GM13977 (cell line): ENCODE measurements at regions not wholly inside any gene's neighbourhood (a gene's known extent, or its start where the extent isn't known, plus 50 kb on each side); places are given as distances from the start of the nearest gene placed in this dataset.

Experiments
- DNase-seq: peaks from one replicate; pipeline ENCODE4 v3.0.0; 2012; ENCODE audit warnings: low spot score
- in situ Hi-C: fragments of 300-500 bp; cut with MboI; formaldehyde crosslinking; loops from one replicate; pipeline ENCODE4 v1.12.0; 2022; ENCODE audit warnings: low sequenced_read_pairs, low pct_unique_long_range_greater_than_20kb, mixed read lengths, inconsistent platforms; ENCODE audit not compliant: unreplicated experiment
- TF ChIP-seq, protein P1 (sequence below): IDR thresholded peaks from 2 replicates; pipeline ENCODE4 v1.5.1; 2012; ENCODE audit warnings: mild to moderate bottlenecking, control low read depth; ENCODE audit not compliant: insufficient read depth; ENCODE audit errors: extremely low read depth, missing control alignments

DNA sequence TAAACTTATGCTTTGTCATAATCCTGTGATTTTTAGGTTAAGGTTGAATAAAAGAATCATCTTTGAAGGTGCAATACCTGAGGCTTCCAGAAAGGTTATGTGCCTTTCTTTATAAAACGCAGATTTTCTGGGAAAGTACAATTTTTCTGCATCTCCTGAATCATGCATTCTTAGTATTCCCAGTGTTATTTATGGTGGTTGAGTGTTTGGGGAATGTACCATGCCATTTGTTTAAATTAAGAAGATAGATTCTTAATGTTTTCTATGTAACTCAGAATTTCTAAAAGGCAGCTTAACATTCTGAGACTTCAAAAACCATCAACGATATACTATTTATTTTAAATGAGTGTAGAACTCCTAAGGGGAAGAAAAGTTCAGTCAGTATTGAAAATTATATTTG, 108.1 kb upstream of the FBN2 start:
- in situ Hi-C loops, result no loop called here
- DNase-seq, result no peak
- TF ChIP-seq, protein P1, sequence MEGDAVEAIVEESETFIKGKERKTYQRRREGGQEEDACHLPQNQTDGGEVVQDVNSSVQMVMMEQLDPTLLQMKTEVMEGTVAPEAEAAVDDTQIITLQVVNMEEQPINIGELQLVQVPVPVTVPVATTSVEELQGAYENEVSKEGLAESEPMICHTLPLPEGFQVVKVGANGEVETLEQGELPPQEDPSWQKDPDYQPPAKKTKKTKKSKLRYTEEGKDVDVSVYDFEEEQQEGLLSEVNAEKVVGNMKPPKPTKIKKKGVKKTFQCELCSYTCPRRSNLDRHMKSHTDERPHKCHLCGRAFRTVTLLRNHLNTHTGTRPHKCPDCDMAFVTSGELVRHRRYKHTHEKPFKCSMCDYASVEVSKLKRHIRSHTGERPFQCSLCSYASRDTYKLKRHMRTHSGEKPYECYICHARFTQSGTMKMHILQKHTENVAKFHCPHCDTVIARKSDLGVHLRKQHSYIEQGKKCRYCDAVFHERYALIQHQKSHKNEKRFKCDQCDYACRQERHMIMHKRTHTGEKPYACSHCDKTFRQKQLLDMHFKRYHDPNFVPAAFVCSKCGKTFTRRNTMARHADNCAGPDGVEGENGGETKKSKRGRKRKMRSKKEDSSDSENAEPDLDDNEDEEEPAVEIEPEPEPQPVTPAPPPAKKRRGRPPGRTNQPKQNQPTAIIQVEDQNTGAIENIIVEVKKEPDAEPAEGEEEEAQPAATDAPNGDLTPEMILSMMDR, result no peak

DNA sequence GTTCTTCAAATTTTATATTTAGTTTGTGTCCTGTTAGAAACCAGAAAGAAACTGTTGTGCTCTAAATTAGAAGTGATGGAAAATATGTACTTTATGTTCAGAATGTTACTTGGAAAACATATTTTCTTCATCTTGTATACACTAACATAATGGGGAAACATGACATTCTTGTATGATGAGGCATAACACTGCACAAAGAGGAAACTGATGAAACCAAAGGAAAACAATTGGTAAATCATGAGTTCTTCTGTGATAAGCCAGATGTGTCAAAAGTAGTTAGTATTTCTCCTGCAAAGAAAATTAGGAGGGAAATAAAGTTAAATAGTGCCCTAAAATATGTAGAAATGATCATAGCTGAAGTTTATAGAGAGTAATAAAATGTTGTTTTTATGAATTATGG, 111.1 kb upstream of the FBN2 start:
- in situ Hi-C loops, result no loop called here
- TF ChIP-seq, protein P1, result no peak
- DNase-seq, result no peak

DNA sequence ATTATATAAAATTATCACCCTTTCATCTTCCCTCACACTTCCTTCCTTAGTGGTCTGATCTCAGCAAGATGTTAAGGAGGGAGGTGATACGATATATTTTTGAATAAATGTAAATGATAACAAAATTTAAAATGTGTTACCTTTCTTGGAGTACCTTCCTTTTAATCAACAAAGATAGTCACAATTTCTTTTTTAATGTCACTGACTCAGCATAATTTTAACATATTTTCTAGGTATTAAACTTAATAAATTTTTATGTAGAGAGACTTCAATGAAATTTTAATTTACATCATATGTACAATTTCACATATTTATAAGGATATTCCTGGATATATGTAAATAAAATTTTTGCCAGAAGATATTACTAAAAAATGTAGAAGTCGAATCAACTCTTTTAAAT, 125.0 kb upstream of the FBN2 start:
- DNase-seq, result no peak
- TF ChIP-seq, protein P1, result no peak
- in situ Hi-C loops, result no loop called here

DNA sequence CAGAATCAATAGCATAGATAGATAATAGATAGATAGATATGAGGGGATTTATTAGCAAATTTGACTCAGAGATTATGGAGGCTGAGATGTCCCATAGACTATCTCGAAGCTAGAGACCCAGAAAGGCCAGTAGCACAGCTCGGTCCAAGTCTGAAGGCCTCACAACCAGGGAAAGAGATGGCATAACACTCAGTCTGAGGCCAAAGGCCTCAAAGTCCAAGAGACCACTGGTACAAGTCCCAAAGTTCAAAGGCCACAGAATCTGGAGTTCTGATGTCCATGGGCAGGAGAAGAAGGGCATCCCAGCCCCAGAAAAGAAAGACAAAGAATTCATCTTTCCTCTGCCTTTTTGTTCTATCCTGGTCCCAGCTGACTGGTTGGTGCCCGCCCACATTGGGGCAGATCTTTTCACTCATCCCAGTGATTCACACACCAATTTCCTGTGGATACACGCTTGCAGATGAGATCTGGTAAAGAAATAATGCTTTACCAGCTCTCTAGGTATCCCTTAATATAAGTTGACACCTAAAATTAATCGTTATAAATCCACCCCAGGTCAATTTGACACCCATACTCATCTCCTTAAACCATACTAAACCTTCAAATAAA, 127.8 kb upstream of the FBN2 start:
- TF ChIP-seq, protein P1, result no peak
- in situ Hi-C loops, result no loop called here
- no peak for DNase-seq

DNA sequence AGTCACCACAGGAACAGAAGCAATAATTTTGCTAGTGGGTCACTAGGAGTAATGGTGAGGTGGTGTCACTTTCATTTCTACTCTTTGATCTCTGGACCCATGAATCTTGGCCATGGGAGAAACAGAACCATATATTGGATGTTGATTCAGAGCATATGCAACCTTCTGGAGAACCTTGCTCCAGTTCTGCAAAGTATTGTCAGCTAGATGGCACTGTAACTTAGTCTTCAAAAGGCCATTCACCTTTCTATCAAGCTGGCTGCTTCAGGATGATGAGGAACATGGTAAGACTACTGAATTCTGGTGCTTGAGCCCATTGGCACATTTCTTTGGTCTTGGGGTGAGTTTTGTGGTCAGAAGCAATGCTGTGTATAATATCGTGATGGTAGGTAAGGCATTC, 129.1 kb upstream of the FBN2 start:
- TF ChIP-seq, protein P1, result peak; percentile 18
- no peak for DNase-seq
- in situ Hi-C loops, result no loop called here

DNA sequence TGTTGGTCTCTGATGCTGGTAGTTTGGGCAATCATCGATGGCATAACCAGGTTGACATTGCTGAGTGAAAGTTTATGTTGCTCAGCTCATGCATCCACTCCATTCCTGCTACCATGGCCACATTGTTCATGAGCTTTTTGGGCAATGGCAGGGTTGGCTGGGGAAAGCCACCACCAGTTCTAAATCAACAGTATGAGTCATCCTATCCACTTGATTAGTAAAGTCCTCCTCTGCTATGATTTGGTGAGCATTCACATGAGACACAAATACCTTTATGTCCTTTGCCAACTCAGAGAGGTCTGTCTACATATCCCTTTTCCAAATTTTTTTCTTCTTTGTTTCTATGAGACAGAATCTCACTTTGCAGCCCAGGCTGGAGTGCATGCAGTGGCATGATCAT, 129.7 kb upstream of the FBN2 start:
- no peak for DNase-seq
- TF ChIP-seq, protein P1, result no peak
- in situ Hi-C loops, result no loop called here

DNA sequence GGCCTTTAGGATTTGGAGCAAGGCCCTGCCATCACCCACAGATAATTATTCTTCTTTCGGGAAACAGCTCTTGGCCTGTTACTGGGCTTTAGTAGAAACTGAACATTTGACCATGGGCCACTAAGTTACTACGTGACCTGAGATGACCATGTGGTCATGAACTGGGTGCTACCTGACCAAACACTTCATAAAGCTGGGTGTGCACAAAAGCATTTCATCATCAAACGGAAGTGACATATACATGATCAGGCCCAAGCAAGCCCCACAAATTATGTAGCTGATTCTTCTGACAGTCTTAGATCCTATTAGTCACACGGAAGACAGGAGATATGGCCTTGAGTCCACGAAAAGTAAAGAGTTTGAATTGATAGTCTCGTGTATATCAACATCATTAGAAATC, 130.9 kb upstream of the FBN2 start:
- TF ChIP-seq, protein P1, result no peak
- no peak for DNase-seq
- in situ Hi-C loops, result no loop called here
